Keratinocyte (primary cell): ENCODE measurements at regions not wholly inside any gene's neighbourhood (a gene's known extent, or its start where the extent isn't known, plus 50 kb on each side); places are given as distances from the start of the nearest gene placed in this dataset.

ENCODE experiments used
- DNase-seq: peaks from one replicate; pipeline ENCODE4 v3.0.0-alpha.2; 2011; ENCODE audit warnings: low read depth, missing footprints, low spot score
- FAIRE-seq: peaks from 2 replicates; lab custom pipeline; 2011; peaks lifted over from hg19 to GRCh38; lab: Jason Lieb, UNC
- H2AFZ ChIP-seq: 2 replicates; pipeline ENCODE4 v1.6.0; 2012; ENCODE audit warnings: low read length, control low read depth, inconsistent platforms; ENCODE audit not compliant: control insufficient read depth
- H3K27ac ChIP-seq: 2 replicates; pipeline ENCODE4 v1.5.1; 2011; ENCODE audit warnings: low read length; ENCODE audit not compliant: control insufficient read depth, insufficient read depth
- H3K27me3 ChIP-seq: 3 replicates; pipeline ENCODE4 v1.6.0; 2011; ENCODE audit warnings: low read length; ENCODE audit not compliant: control insufficient read depth, insufficient read depth; ENCODE audit errors: extremely low read depth
- H3K36me3 ChIP-seq, 2 experiments: 2 replicates in 1 of 2; 3 replicates in 1 of 2; pipeline ENCODE4 v1.5.1; 2011; ENCODE audit warnings: low read length in 2 of 2, mild to moderate bottlenecking in 1 of 2; ENCODE audit not compliant: control insufficient read depth in 2 of 2, insufficient read depth in 2 of 2; ENCODE audit errors: extremely low read depth in 1 of 2
- H3K4me1 ChIP-seq: 3 replicates; pipeline ENCODE4 v1.5.1; 2011; ENCODE audit warnings: low read length; ENCODE audit not compliant: control insufficient read depth, insufficient read depth; ENCODE audit errors: extremely low read depth
- H3K4me2 ChIP-seq: 3 replicates; pipeline ENCODE4 v1.6.0; 2011; ENCODE audit warnings: low read depth, low read length; ENCODE audit not compliant: control insufficient read depth, insufficient read depth; ENCODE audit errors: extremely low read depth
- H3K4me3 ChIP-seq, 3 experiments: fragments of 200-600 bp in 1 of 3; sonication (generic) in 1 of 3; 2 replicates in 2 of 3; 3 replicates in 1 of 3; pipeline ENCODE4 v1.5.1; 2011 to 2016; ENCODE audit warnings: low read length in 3 of 3, mild to moderate bottlenecking in 3 of 3, control low read depth in 2 of 3, inconsistent platforms in 1 of 3, low read depth in 1 of 3, mixed read lengths in 1 of 3, mixed run types in 1 of 3, moderate library complexity in 1 of 3; ENCODE audit not compliant: control insufficient read depth in 2 of 3, insufficient read depth in 2 of 3; ENCODE audit errors: extremely low read depth in 1 of 3
- H3K79me2 ChIP-seq: 2 replicates; pipeline ENCODE4 v1.6.0; 2012; ENCODE audit warnings: low read length; ENCODE audit not compliant: control insufficient read depth, insufficient read depth
- H3K9ac ChIP-seq: 3 replicates; pipeline ENCODE4 v1.6.0; 2011; ENCODE audit warnings: low read length; ENCODE audit not compliant: control insufficient read depth, insufficient read depth; ENCODE audit errors: extremely low read depth
- H3K9me1 ChIP-seq: 3 replicates; pipeline ENCODE4 v1.6.0; 2011; ENCODE audit warnings: low read length; ENCODE audit not compliant: control insufficient read depth, insufficient read depth; ENCODE audit errors: extremely low read depth
- H3K9me3 ChIP-seq: 2 replicates; pipeline ENCODE4 v1.5.1; 2012; ENCODE audit warnings: low read depth, low read length; ENCODE audit not compliant: control insufficient read depth
- H4K20me1 ChIP-seq: 3 replicates; pipeline ENCODE4 v1.6.0; 2011; ENCODE audit warnings: low read length; ENCODE audit not compliant: control insufficient read depth, insufficient read depth; ENCODE audit errors: extremely low read depth
- CTCF ChIP-seq, 3 experiments: IDR thresholded peaks in 1 of 3; conservative IDR thresholded peaks in 1 of 3; optimal IDR thresholded peaks in 1 of 3; 2 replicates in 2 of 3; 3 replicates in 1 of 3; pipeline versions ENCODE3 to v1.5.1; 2011; ENCODE audit warnings: low read length in 3 of 3, mild to moderate bottlenecking in 3 of 3, moderate library complexity in 2 of 3, control low read depth in 1 of 3, inconsistent platforms in 1 of 3; ENCODE audit not compliant: insufficient read depth in 2 of 3; ENCODE audit errors: extremely low read depth in 1 of 3
- EZH2 ChIP-seq: IDR thresholded peaks from one replicate; pipeline ENCODE4 v1.6.1; 2012; ENCODE audit warnings: inconsistent platforms, mild to moderate bottlenecking, low read length, moderate library complexity
- dilution Hi-C: fragments of 300-500 bp; cut with MboI; formaldehyde crosslinking; loops from one replicate; pipeline ENCODE4 v1.7.0; 2020; ENCODE audit warnings: low sequenced_read_pairs; ENCODE audit not compliant: extremely low pct_ligation_motif_present

GRCh38 chr11:72523991-72524390, 89.7 kb upstream of the CLPB start:
- Histone ChIP-seq H3K4me3 (no peak overlapping the region), H3K4me2 (no peak overlapping the region), H2AFZ (no peak overlapping the region), H3K9ac (no peak overlapping the region), H3K27ac (no peak overlapping the region), H3K9me1 (no peaks in the 10 kb centered on the region), H3K36me3 (no peaks in the 10 kb centered on the region), H4K20me1 (no peaks in the 10 kb centered on the region), H3K9me3 (no peaks in the 10 kb centered on the region), H3K4me1 (no peaks in the 10 kb centered on the region), H3K79me2 (no peaks in the 10 kb centered on the region), H3K27me3 (no peaks in the 10 kb centered on the region)
- DNase-seq (no peak), FAIRE-seq (no peak)
- TF ChIP-seq EZH2: no peak
- TF ChIP-seq CTCF (optimal IDR thresholded peaks at IDR 0.05 in 1 of 3, IDR thresholded peaks at IDR 0.05 in 1 of 3, conservative IDR thresholded peaks at IDR 0.05 in 1 of 3; ENCODE audit: extremely low read depth in 1 of 3, insufficient read depth in 2 of 3, low read length in 3 of 3): no peak
- dilution Hi-C loops: no loop called here

- no peak for DNase-seq
Observed at GRCh38 chr11:72522186-72522585, 87.9 kb upstream of the CLPB start.

More at GRCh38 chr11:72522186-72522585, 87.9 kb upstream of the CLPB start:
- H3K36me3 ChIP-seq: no peaks in the 10 kb centered on the region
- no peak for FAIRE-seq
- no peaks in the 10 kb centered on the region for H3K27me3 ChIP-seq
- H3K27ac ChIP-seq: no peak overlapping the region
- H3K9me3 ChIP-seq: no peaks in the 10 kb centered on the region
- no peaks in the 10 kb centered on the region for H3K4me1 ChIP-seq
- H3K9ac ChIP-seq: no peak overlapping the region
- no peak for TF ChIP-seq CTCF (optimal IDR thresholded peaks at IDR 0.05 in 1 of 3, IDR thresholded peaks at IDR 0.05 in 1 of 3, conservative IDR thresholded peaks at IDR 0.05 in 1 of 3; ENCODE audit: extremely low read depth in 1 of 3, insufficient read depth in 2 of 3, low read length in 3 of 3)
- TF ChIP-seq EZH2: no peak
- H3K4me2 ChIP-seq: no peak overlapping the region
- H2AFZ ChIP-seq: no peak overlapping the region
- dilution Hi-C loops: no loop called here
- no peaks in the 10 kb centered on the region for H3K79me2 ChIP-seq
- no peaks in the 10 kb centered on the region for H4K20me1 ChIP-seq
- no peaks in the 10 kb centered on the region for H3K9me1 ChIP-seq
- no peak overlapping the region for H3K4me3 ChIP-seq
